SK-N-MC (cell line): ENCODE measurements at regions not wholly inside any gene's neighbourhood (a gene's known extent, or its start where the extent isn't known, plus 50 kb on each side); places are given as distances from the start of the nearest gene placed in this dataset.

Experiments
- EZH2 ChIP-seq: fragments of 200-600 bp; sonication (generic); IDR thresholded peaks from one replicate; pipeline ENCODE4 v1.6.1; 2017; ENCODE audit warnings: antibody characterized with exemption
- POLR2AphosphoS5 ChIP-seq: IDR thresholded peaks from 2 replicates; pipeline ENCODE4 v1.6.1; 2012; ENCODE audit warnings: mild to moderate bottlenecking, low read depth, low read length, borderline replicate concordance

GRCh38 chr2:120515759-120516678, 170.1 kb downstream of the INHBB start:
- TF ChIP-seq EZH2 (no peak), POLR2AphosphoS5 (no peak)
